LNCAP (cell line): ENCODE measurements at regions not wholly inside any gene's neighbourhood (a gene's known extent, or its start where the extent isn't known, plus 50 kb on each side); places are given as distances from the start of the nearest gene placed in this dataset.

ENCODE experiments used
- TF ChIP-seq, protein P1 (sequence below): fragments of 450-650 bp; IDR thresholded peaks from 2 replicates; pipeline ENCODE4 v1.5.1; 2017; ENCODE audit warnings: mild to moderate bottlenecking

DNA sequence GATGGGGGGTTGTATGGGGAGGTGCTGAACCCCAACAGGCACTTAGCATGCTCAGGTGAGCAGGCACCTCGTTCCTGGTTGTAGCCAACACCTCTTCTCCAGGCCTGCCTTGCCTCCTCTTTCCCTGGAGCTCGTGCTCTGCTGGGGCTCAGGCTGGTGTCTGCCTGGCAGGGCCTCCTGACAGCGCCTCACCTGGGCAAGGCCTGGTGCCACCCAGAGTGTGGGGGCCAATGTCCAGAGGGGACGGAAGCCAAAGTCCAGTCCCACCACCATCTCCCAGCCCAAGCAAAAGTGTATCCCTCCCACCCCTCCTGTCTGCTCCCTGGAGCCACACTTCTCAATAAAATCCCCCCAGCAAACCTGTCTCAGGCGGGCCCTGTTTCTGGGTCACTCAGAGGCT is 304.2 kb upstream of the TNRC6C start:
- TF ChIP-seq, protein P1, sequence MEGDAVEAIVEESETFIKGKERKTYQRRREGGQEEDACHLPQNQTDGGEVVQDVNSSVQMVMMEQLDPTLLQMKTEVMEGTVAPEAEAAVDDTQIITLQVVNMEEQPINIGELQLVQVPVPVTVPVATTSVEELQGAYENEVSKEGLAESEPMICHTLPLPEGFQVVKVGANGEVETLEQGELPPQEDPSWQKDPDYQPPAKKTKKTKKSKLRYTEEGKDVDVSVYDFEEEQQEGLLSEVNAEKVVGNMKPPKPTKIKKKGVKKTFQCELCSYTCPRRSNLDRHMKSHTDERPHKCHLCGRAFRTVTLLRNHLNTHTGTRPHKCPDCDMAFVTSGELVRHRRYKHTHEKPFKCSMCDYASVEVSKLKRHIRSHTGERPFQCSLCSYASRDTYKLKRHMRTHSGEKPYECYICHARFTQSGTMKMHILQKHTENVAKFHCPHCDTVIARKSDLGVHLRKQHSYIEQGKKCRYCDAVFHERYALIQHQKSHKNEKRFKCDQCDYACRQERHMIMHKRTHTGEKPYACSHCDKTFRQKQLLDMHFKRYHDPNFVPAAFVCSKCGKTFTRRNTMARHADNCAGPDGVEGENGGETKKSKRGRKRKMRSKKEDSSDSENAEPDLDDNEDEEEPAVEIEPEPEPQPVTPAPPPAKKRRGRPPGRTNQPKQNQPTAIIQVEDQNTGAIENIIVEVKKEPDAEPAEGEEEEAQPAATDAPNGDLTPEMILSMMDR, result no peak

DNA sequence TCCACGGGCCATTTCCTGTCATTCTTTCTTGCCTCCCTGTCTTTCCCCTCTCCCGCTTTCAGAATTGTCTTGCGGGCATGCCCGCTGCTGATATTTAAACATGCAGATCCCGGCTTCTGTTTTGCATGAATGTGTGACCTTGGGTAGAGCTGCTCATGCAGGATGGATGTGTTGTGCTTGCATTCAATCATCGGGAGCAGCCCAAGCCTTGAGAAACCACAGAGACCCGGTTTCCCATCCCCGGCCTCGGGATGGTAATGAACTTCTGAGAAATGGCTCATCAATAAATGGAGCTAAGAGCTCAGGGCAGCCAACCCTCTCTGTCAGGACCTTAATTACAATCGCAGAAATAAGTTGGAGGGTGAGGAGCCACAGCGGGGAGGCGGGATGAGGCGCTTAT is 303.7 kb upstream of the TNRC6C start:
- TF ChIP-seq, protein P1, result no peak

DNA sequence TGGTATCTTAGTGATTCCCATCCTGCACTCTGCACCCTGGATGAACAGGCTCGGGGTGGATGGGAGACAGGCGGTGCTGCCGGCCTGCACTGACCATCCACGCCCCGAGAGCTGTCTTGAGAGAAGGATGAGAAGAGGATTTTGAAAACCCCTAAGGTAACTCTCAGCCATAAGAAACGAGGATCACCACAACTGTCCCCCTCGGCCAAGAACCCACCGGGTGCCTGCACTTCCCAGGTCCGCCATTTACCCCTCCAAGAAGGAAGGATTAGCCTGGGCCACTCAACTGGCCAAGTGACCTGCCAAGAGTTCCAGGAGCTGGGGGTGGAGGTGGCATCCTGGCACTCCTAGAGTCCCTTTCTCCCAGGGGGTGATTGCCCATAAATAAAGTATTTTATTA is 302.4 kb upstream of the TNRC6C start:
- TF ChIP-seq, protein P1, result no peak

DNA sequence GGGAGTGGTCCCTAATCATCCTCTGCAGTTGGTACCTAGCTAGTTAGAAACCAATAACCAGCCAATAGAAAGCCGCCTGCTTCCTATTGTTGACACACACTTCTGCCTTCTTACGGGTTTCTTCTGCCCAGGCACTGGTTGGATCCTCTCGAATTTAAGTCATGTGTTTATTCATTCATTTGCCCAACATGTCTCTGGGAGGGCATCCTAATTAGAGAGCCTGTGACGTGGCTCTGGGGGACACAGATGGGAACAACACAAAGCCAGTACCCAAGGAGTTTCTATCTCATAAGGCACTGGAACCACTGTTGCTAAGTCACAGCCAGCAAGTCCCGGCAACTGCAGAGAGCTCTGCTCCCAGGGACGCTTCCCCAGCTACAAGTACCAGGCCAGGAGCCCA is 300.7 kb upstream of the TNRC6C start:
- TF ChIP-seq, protein P1, result no peak

DNA sequence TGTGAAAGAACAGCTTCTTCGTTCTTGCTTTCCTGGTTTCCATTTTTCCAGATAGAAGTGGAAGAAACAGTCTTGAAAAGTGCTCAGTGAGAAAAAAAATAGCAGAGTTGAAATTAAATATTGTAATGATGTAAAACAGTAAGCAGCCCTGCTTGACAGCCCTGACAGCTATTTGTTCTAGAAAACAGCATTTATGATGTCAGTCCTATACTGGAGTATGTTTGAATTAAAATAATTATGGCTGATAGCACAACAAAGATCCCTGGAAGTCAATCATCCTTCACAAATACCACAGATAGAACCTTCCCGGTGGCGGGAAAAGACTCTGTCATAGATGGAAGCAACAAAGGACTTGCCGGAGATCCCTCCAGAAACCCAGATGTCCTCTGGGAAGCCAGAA is 298.0 kb upstream of the TNRC6C start:
- TF ChIP-seq, protein P1, result no peak

DNA sequence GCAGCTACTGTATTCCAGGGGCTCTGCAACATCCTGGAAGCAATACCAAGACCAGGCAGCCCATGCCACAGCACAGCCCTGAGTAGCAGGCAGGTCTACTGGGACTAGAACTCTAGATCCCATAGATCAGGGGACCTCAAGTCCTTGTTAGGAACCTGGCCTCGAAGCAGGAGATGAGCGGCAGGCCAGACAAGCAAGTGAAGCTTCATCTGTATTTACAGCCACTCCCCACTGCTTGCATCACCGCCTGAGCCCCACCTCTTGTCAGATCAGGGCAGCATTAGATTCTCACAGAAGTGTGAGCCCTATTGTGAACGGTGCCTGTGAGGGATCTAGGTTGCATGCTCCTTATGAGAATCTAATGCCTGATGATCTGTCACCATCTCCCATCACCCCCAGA is 295.7 kb upstream of the TNRC6C start:
- TF ChIP-seq, protein P1, result no peak

DNA sequence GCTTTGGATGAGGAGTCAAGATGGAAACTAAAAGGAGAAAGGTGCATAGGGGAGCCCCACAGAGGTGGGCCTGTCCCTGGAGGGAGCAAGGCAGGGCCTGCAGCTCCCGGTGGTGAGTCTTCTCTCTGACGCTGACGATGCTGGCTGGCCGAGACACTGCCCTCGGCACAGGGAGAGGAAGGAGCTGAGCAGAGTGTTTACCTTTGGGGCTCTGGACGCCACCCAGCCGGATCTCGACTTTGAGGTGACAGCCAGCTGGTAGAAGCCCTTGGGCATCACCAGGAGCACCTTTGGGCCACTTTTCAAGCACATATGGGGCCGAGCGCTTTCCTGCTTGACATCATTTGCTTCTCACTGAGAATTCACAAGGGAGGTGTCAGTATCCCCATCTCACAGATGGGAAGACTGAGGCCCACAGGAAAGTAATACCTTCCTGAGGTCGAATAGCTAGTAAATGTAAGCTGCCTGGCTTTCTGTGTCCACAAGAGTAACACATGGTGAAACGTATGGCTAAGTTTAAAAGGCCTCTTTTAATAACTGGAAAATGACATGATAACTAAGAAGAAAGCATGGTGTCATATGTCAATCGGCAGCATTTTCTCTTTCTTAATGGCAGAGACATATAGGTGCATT is 294.3 kb upstream of the TNRC6C start:
- TF ChIP-seq, protein P1, result no peak

DNA sequence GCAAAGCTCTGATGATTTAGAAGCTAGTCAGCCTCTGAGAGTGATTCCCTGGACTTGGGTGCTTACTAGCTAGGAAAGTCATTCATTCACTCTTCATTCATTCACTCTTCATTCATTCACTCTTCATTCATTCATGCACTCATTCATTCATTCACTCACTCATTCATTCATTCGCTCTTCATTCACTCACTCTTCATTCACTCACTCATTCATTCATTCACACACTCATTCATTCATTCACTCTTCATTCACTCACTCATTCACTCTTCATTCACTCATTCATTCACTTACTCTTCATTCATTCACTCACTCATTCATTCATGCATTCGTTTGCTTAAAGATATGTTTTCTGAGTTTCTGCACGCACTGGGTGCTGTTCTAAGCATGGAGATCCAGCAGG is 292.7 kb upstream of the TNRC6C start:
- TF ChIP-seq, protein P1, result no peak
